NCI-H1694 (cell line): ENCODE measurements at regions not wholly inside any gene's neighbourhood (a gene's known extent, or its start where the extent isn't known, plus 50 kb on each side); places are given as distances from the start of the nearest gene placed in this dataset.

Experiments used
- DNase-seq: peaks from one replicate; lab custom pipeline; 2025; lab: John Stamatoyannopoulos, UW

GRCh38 chr2:106041150-106041549, 153.0 kb downstream of the UXS1 start:
- no peak for DNase-seq

GRCh38 chr2:106039634-106040315, 154.3 kb downstream of the UXS1 start:
- DNase-seq, result no peak

GRCh38 chr2:106038601-106039375, 155.3 kb downstream of the UXS1 start:
- DNase-seq, result no peak

GRCh38 chr2:106037932-106038331, 156.2 kb downstream of the UXS1 start:
- no peak for DNase-seq

GRCh38 chr2:106037262-106037661, 156.8 kb downstream of the UXS1 start:
- no peak for DNase-seq

- DNase-seq, result no peak
These were observed 159.8 kb downstream of the UXS1 start for GRCh38 chr2:106034325-106034724.

GRCh38 chr2:106032676-106033075, 161.4 kb downstream of the UXS1 start:
- DNase-seq, result no peak

GRCh38 chr2:106030287-106031268, 163.5 kb downstream of the UXS1 start:
- DNase-seq, result no peak

GRCh38 chr2:106028192-106028591, 165.9 kb downstream of the UXS1 start:
- DNase-seq, result no peak

GRCh38 chr2:106026271-106027190, 167.6 kb downstream of the UXS1 start:
- DNase-seq, result no peak

GRCh38 chr2:106025796-106026195, 168.3 kb downstream of the UXS1 start:
- DNase-seq, result no peak

- no peak for DNase-seq
These were observed 172.5 kb downstream of the UXS1 start for GRCh38 chr2:106021662-106022028.

- peak; percentile 81 for DNase-seq
These were observed 173.1 kb downstream of the UXS1 start for GRCh38 chr2:106020821-106021661.

- DNase-seq, result peak; percentile 45
These were observed 174.1 kb downstream of the UXS1 start for GRCh38 chr2:106020032-106020431.

- no peak for DNase-seq
These were observed 176.0 kb downstream of the UXS1 start for GRCh38 chr2:106018141-106018540.

- DNase-seq, result no peak
These were observed 181.3 kb downstream of the UXS1 start for GRCh38 chr2:106012591-106013347.

GRCh38 chr2:106012001-106012590, 182.0 kb downstream of the UXS1 start:
- DNase-seq, result no peak

GRCh38 chr2:106011380-106011779, 182.7 kb downstream of the UXS1 start:
- DNase-seq, result no peak

- no peak for DNase-seq
These were observed 183.2 kb downstream of the UXS1 start for GRCh38 chr2:106010818-106011355.
